NCI-H82 (cell line): ENCODE measurements at regions not wholly inside any gene's neighbourhood (a gene's known extent, or its start where the extent isn't known, plus 50 kb on each side); places are given as distances from the start of the nearest gene placed in this dataset.
"Not testable (repeated sequence)": the region's sequence is repeated elsewhere in the genome, so short reads cannot be mapped to it uniquely, and the experiment has no call there.

Source experiments
- DNase-seq: peaks from one replicate; lab custom pipeline; 2025; lab: John Stamatoyannopoulos, UW

- DNase-seq, result no peak
Observed at GRCh38 chr9:108275906-108276305, 579.9 kb downstream of the ACTL7B start.

GRCh38 chr9:108274971-108275370 lies 580.8 kb downstream of the ACTL7B start:
- DNase-seq, result no peak

DNA sequence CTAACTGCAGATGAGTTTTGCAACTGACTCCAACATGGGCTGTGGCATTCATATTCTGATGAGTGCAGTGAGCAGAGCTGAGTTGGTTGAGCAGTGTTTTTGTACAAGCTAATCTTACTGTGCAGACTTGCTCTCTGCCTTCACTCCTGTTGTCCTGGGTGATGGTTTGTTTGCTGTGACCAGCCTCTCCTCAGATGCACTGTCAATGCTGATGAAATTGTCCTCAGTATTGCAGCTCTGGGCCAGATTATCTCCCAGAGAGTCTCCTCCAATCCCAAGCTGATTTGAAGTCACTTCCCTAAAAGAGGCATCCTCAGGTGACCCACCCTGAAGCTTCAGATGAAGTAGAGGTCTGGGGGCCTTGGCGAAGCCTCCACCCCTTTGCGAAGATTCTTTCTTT lies 581.8 kb downstream of the ACTL7B start:
- no peak for DNase-seq

- DNase-seq, result peak; percentile 77
Observed at GRCh38 chr9:108272349-108272899, 583.4 kb downstream of the ACTL7B start.

DNA sequence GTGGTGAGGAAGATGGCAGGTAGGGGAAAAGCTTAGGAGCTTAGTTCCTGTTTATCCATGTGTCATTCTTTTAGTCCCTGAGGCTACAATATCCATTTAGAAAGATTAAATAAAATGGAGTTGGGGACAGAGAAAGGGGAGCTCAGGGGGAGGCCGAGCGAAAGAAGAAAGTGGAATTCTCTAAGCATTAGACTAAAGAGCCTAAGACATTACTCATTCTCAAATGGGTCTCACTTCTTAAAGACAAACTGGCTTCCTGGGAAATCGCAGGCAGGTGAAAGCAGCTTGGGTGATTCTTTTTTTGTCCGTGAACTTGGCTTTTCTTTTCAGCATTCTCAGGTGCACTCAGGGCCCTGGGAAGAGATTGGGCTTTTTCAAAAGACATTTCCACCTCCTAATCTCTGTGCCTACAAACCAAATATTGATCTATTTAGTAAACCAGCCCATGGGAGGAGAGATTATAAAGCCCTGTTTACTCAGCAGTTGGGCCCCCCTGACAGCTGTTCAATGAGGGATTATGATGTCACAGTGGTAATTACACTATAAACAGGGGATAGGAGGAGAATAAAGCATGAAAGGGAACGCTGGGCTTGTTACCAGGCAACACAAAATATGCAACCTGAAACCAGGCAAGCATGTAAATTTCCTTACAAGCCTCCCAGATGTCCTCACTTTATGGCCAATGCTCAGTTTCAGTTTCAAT lies 584.0 kb downstream of the ACTL7B start:
- DNase-seq, result peak; percentile 97

- DNase-seq, result no peak
Observed at GRCh38 chr9:108271236-108271635, 584.5 kb downstream of the ACTL7B start.

- DNase-seq, result no peak
Observed at GRCh38 chr9:108270561-108270960, 585.2 kb downstream of the ACTL7B start.

DNA sequence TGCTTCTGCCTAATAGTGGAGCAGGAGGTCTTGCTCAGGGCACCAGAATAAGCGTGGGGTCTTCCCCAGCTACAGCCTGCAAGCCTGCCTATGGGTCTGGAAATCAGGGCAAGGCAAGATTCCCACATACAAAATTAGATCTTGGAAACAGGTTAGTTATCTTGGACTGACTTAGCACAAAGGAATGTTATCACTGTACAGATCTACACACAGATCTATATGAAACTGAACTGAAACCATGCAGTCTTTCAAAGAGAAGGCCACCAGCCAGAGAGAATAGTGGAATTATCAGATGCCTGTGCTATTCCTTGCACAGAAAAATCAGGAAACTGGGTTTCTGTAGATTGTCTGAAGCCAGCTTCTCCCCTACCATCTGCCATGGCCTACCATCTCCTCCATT lies 585.7 kb downstream of the ACTL7B start:
- DNase-seq, result no peak

- no peak for DNase-seq
Observed at GRCh38 chr9:108269371-108269770, 586.4 kb downstream of the ACTL7B start.

- peak; percentile 22 for DNase-seq
Observed at GRCh38 chr9:108265065-108265464, 590.7 kb downstream of the ACTL7B start.

DNA sequence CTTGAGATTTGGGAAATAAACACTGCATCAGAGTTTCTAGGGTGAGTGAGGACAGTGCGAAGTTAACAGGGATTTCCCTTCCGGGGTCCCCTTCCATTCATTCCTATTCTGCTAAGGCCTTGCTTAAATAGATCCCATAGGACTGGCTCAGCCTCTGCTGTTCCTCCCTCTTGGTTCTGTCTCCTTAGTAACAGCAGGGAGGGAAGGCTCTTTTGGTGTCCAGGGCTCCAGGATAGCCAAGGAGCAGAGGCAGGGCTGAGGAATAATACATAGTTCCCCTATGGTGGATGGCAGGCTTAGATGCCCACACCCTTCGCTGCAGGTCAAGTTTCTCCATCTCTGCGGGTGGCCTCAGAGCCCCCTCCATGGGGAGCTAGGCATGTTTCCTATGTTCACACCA lies 591.7 kb downstream of the ACTL7B start:
- no peak for DNase-seq

- no peak for DNase-seq
Observed at GRCh38 chr9:108262836-108263235, 593.0 kb downstream of the ACTL7B start.

- DNase-seq, result no peak
Observed at GRCh38 chr9:108259917-108260675, 595.7 kb downstream of the ACTL7B start.

DNA sequence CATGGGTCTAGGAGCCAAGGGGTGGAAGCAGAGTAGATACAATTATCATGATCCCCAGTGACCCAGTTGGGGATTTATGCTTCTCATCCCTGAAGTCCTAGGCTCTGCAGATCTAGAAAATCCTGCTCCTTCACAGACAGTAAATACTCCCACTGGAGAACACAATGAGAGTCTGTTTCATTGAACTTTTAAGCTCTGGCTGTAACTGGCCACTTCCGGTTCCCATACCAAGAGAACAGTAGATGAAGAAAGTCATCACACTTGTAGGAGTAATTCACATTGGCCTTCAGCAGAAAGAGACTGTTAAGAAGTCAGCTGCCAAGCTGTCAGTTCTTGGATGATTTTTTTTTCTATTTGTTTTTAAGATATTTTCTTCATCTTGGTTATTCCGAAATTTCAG lies 597.1 kb downstream of the ACTL7B start:
- DNase-seq, result no peak

DNA sequence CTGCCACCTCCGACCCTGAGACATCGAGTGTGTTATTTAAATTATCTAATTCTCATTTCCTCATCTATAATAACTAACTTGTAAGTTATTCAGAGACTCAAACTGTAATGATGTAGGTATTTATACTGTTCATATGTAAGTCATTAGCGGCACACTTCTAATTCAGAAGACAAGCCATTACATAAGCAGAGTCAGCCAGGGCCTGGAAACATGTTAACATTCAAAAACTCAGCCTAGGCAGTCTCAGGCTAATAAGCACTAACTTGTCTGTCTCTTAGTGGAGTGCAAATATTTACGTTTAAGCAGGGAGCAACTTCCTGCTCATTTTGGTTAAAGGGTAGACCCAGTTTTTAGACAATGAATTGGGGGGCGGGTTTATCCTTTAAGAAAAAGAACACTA lies 598.4 kb downstream of the ACTL7B start:
- no peak for DNase-seq

DNA sequence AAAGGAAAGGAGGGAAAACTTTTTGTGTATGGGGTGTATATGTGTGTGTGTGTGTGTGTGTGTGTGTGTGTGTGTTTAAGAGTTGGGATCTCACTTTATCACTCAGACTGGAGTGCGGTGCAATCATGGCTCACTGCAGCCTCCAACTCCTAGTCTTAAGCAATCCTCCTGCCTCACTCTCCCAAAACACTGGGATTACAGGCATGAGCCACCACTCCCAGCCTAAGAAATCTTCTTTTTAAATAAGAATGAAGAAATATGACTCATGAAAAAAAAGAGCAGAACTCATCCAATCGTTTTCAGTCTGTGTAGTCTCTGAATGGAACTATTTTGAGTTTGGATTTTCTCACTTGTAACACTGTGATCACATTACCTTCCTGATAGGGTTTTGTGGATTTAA lies 601.5 kb downstream of the ACTL7B start:
- no peak for DNase-seq

GRCh38 chr9:108247391-108247790 lies 608.4 kb downstream of the ACTL7B start:
- not testable (repeated sequence) for DNase-seq

GRCh38 chr9:108245901-108246300 lies 609.9 kb downstream of the ACTL7B start:
- no peak for DNase-seq

- DNase-seq, result no peak
Observed at GRCh38 chr9:108245331-108245730, 610.5 kb downstream of the ACTL7B start.

DNA sequence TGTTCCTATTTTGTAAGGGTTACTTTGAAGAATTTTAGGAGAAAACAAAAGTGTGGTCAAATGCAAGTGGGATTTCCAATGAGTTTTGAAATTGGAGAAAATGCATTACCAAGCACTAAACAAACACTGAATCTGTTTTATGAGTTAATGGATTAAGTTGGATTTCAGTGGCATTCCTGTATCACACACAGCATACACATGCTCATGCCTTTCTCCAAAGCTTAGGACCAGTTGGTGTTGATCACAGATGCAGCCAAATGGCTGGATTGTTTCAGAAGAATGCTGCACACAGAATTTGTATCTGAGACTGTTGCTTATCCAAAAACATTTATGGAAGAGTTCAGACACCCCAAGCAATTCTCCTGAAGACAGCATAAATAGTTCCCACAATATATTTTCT lies 611.1 kb downstream of the ACTL7B start:
- DNase-seq, result no peak

GRCh38 chr9:108241384-108242073 lies 614.3 kb downstream of the ACTL7B start:
- DNase-seq, result peak; percentile 6

DNA sequence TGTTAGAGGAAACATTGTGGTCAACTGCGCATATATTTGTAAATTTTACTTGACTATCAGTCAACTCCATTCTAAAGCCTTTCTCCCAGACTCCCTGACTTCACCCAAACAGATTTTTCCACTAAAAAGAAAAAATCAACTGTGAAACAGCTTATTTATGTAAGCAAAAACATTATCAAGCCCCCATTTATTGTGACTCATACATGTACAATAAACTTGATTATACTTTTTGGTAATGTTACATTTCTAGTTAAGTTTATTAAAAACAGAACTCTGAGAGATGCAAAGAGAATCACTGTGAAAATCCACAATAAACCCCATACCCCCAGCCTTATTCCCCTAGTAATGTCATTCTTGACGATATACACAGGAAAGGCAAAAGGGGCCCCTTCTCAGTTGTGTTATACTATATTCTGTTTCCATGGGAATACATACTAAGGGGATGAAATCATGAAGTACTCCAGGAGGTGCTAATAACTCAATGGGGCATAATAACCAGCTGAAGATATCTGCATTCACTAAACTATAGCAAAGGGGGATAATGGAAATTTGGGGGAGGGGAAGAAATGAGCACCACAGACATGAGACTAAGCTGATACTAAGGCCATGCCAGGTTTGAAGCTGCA lies 616.0 kb downstream of the ACTL7B start:
- DNase-seq, result no peak
